Adrenal gland (tissue), 9 donors: ENCODE measurements at regions not wholly inside any gene's neighbourhood (a gene's known extent, or its start where the extent isn't known, plus 50 kb on each side); places are given as distances from the start of the nearest gene placed in this dataset.

Experiments
- DNase-seq, 7 donors: peaks; one replicate each; pipeline ENCODE4 v3.0.0-alpha.2; 2019 to 2020
- H3K27ac ChIP-seq, 5 donors: fragments of 200-600 bp; sonication (generic) in 4 of 5; 1 replicate in 3 of 5; 2 replicates in 2 of 5; pipeline versions ENCODE4 v1.5.1 to v1.8.0; 2016 to 2020; ENCODE audit warnings: mild to moderate bottlenecking in 1 of 5
- H3K27me3 ChIP-seq: fragments of 200-600 bp; 2 replicates; pipeline ENCODE4 v1.8.0; 2021
- H3K36me3 ChIP-seq, 2 donors: fragments of 200-600 bp; replicated peaks in 1 of 2; 1 replicate in 1 of 2; 2 replicates in 1 of 2; pipeline versions ENCODE4 v1.5.1 to v1.8.0; 2018 to 2022
- H3K4me1 ChIP-seq, 2 donors: fragments of 200-600 bp; replicated peaks in 1 of 2; 1 replicate in 1 of 2; 2 replicates in 1 of 2; pipeline versions ENCODE4 v1.5.1 to v1.8.0; 2018 to 2021
- H3K4me3 ChIP-seq, 4 donors: fragments of 200-600 bp; sonication (generic) in 3 of 4; one replicate each; pipeline ENCODE4 v1.5.1; 2016 to 2018
- H3K9me3 ChIP-seq, 3 donors: fragments of 200-600 bp; sonication (generic) in 1 of 3; replicated peaks in 1 of 3; 1 replicate in 2 of 3; 2 replicates in 1 of 3; pipeline versions ENCODE4 v1.5.1 to v1.8.0; 2016 to 2021
- POLR2A ChIP-seq, 2 donors: fragments of 450-650 bp; IDR thresholded peaks; one replicate each; pipeline ENCODE4 v1.6.1; 2017; ENCODE audit warnings: antibody characterized with exemption in 2 of 2, mild to moderate bottlenecking in 2 of 2, moderate library complexity in 1 of 2
- WGBS, 4 donors: extraction: QIAGEN DNeasy Blood & Tissue Kit in 2 of 4; methylation state at CpG; one replicate each; pipeline versions ENCODE4 v1.1.5 to v1.1.7; 2013 to 2017; 5-methylcytosine and 5-hydroxymethylcytosine counted together
- intact Hi-C, 2 donors: fragments of 100-400 bp; cut with DNase I; formaldehyde crosslinking; loops; one replicate each; pipeline versions ENCODE4 v1.14.1 to v1.15.0; 2022 to 2023
- TF ChIP-seq, protein P1 (sequence below), 6 experiments: fragments of 450-650 bp in 4 of 6; fragments of 200-600 bp in 2 of 6; sonication (generic) in 1 of 6; IDR thresholded peaks; 1 replicate in 5 of 6; 2 replicates in 1 of 6; pipeline versions ENCODE4 v1.5.1 to v1.8.0; 2016 to 2021; ENCODE audit warnings: antibody characterized with exemption in 6 of 6, mild to moderate bottlenecking in 2 of 6, moderate library complexity in 1 of 6
- donor health status: healthy with polysubstance abuse.
- donor health status: Bipolar disorder and iron deficiency.
- donor health status: DM: yes; HTN: yes; CAD: no.
- donor health status: DM: no; HTN: no; CAD: no.
- donor health status: DM: no; HTN: no; CAD: no.

DNA sequence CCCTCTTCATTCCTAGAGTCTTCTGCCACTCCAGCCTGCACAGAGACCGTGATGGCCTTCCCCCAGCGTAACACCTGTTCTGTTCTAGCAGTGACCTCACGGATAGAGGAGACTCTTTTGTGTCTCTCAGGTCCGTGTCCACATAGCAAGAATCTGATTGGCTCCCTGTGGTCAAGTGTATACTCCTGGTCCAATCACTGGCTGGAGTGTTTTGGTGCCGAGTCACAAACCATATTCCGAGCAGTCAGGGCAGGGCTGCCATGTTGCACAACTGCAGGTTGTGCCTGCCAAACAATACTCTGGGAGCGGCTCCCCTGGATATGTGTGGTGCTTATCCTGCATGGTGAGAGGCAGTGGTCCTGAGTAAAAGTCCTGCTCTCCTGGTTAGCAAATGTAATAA is 402.4 kb downstream of the KCNRG start:
- TF ChIP-seq, protein P1, sequence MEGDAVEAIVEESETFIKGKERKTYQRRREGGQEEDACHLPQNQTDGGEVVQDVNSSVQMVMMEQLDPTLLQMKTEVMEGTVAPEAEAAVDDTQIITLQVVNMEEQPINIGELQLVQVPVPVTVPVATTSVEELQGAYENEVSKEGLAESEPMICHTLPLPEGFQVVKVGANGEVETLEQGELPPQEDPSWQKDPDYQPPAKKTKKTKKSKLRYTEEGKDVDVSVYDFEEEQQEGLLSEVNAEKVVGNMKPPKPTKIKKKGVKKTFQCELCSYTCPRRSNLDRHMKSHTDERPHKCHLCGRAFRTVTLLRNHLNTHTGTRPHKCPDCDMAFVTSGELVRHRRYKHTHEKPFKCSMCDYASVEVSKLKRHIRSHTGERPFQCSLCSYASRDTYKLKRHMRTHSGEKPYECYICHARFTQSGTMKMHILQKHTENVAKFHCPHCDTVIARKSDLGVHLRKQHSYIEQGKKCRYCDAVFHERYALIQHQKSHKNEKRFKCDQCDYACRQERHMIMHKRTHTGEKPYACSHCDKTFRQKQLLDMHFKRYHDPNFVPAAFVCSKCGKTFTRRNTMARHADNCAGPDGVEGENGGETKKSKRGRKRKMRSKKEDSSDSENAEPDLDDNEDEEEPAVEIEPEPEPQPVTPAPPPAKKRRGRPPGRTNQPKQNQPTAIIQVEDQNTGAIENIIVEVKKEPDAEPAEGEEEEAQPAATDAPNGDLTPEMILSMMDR (IDR thresholded peaks at IDR 0.05) = no peak
- no peak for TF ChIP-seq POLR2A (IDR thresholded peaks at IDR 0.05)
- intact Hi-C loops = no loop called here
- H3K4me1 ChIP-seq = peaks cover 15 to 26% of the 10 kb centered on the region in 2 donors

DNA sequence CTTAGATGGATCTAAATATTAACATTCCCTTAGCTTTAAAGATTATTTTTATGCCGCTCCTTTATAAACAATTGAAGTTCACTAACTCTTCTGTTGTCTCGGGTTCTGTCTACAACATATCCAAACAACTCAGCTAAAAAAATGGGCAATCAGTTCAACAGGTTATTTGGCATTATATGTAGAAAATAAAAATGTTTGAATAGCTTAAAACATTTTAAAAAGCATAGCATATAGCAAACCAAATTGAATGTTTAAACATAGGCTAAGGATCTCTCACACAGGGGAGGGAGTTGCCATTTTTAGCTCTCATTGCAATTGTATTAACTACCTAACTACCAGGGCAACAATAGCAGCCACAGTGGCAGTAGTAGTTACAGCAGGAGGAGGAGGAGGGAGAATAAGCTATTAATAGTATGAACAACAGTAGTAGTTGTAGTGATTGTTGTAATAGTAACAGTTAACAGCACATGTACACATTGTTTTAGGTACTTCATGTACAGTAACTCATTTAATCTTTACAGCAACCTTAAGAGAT is 404.2 kb downstream of the KCNRG start:
- Histone ChIP-seq H3K36me3 (no peaks in the 10 kb centered on the region), H3K4me3 (no peak overlapping the region), H3K9me3 (no peaks in the 10 kb centered on the region), H3K4me1 (peaks cover 15 to 40% of the 10 kb centered on the region in 2 donors), H3K27me3 (no peaks in the 10 kb centered on the region), H3K27ac (no peak overlapping the region)
- no peak for TF ChIP-seq POLR2A (IDR thresholded peaks at IDR 0.05)
- TF ChIP-seq, protein P1 (IDR thresholded peaks at IDR 0.05) = no peak
- no peak for DNase-seq
- intact Hi-C loops = no loop called here
- WGBS, 4 donors = 77 to 89% (median 83%) methylated on average over 2 of the region's 2 CpGs

More for the DNA sequence above, 402.4 kb downstream of the KCNRG start:
- H3K27ac ChIP-seq = no peak overlapping the region
- no peak overlapping the region for H3K4me3 ChIP-seq
- DNase-seq = no peak
- H3K36me3 ChIP-seq = no peaks in the 10 kb centered on the region
- 76 to 88% (median 83%) methylated on average over 6 to 7 of the region's 7 CpGs for WGBS, 4 donors
- H3K27me3 ChIP-seq = no peaks in the 10 kb centered on the region
- no peaks in the 10 kb centered on the region for H3K9me3 ChIP-seq

DNA sequence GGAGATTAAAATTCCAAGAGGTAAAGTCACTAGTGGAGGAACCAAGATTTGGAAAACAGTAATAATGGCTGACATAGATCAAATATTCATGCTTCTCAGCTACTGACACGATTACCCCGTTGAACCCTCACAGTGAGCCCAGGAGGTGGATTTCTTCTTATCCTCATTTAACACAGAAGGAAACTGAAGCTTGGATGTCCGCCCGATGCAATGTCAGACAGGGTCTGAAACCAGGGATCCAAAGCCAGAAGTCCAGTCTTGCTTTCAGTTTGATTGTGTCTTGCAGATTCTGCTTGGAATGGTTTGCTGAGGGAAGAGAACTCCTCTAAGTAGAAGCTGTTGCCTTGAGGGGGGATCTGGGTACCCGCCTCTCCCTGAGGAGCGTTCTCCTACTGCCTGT is 404.7 kb downstream of the KCNRG start:
- Histone ChIP-seq H3K4me3 (no peak overlapping the region), H3K27me3 (no peaks in the 10 kb centered on the region), H3K4me1 (peaks cover 15 to 40% of the 10 kb centered on the region in 2 donors), H3K9me3 (no peaks in the 10 kb centered on the region), H3K27ac (no peak overlapping the region), H3K36me3 (no peaks in the 10 kb centered on the region)
- 54 to 81% (median 76%) methylated on average over 6 of the region's 6 CpGs for WGBS, 4 donors
- intact Hi-C loops = no loop called here
- TF ChIP-seq, protein P1 (IDR thresholded peaks at IDR 0.05) = no peak
- no peak for TF ChIP-seq POLR2A (IDR thresholded peaks at IDR 0.05)
- peak in 4 of 7 donors; percentile 27 to 59 (median 30) for DNase-seq

DNA sequence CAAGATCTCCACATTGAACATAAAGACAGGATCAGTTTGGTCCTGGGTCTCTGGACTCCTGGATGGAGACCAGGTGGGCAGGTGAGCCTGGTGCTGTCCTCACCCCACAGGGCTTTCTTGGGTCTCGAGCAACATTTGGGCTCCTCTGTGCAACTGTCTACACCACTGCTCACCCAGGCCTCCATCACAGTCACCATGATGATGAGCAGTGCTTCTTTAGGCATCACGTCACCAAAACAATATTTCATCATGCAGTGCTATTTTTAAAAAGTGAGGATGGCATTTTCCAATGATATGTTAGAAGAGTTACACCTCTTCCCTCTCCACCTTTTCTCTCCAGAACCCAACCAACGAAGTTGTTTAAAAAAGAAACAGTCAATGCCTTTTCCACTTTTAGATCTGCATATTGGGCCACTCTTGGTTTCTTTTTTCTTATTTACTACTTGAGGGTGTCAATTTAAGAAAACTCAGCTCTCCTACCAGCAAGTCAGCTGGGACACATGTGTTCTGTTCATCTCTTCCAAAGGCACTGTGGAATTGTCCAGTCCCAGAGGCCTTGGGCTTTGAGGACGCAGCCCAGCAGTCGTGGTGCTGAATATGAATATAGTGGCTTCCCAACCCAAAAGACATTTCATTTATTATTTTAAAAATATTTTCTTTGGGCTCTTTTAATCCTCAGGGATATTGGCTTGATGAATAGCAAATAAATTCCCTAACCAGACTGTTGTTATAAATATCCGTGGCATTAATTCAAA is 405.7 kb downstream of the KCNRG start:
- intact Hi-C loops = no loop called here
- no peak for TF ChIP-seq POLR2A (IDR thresholded peaks at IDR 0.05)
- TF ChIP-seq, protein P1 (IDR thresholded peaks at IDR 0.05) = no peak
- 58 to 59% (median 59%) methylated on average over 6 of the region's 6 CpGs for WGBS, 4 donors
- no peaks in the 10 kb centered on the region for H3K27me3 ChIP-seq
- peak overlapping the region in 1 of 5 donors; percentile 48 for H3K27ac ChIP-seq
- no peaks in the 10 kb centered on the region for H3K9me3 ChIP-seq
- H3K4me3 ChIP-seq = no peak overlapping the region
- peaks cover 15 to 40% of the 10 kb centered on the region in 2 donors for H3K4me1 ChIP-seq
- peak in 1 of 7 donors; percentile 28 for DNase-seq
- H3K36me3 ChIP-seq = no peaks in the 10 kb centered on the region
